Lower leg skin (tissue), 4 donors: ENCODE measurements at regions not wholly inside any gene's neighbourhood (a gene's known extent, or its start where the extent isn't known, plus 50 kb on each side); places are given as distances from the start of the nearest gene placed in this dataset.
"Not testable (repeated sequence)": the region's sequence is repeated elsewhere in the genome, so short reads cannot be mapped to it uniquely, and the experiment has no call there.

Source experiments
- DNase-seq, 2 donors: peaks; one replicate each; pipeline ENCODE4 v3.0.0-alpha.2; 2019; ENCODE audit warnings: low spot score in 2 of 2
- H3K4me3 ChIP-seq: fragments of 200-600 bp; sonication (generic); 2 replicates; pipeline ENCODE4 v1.5.1; 2017; ENCODE audit warnings: mild to moderate bottlenecking, low read depth; ENCODE audit not compliant: poor library complexity, severe bottlenecking
- CTCF ChIP-seq, 3 donors: fragments of 450-650 bp; IDR thresholded peaks; one replicate each; pipeline ENCODE4 v1.5.1; 2016; ENCODE audit warnings: antibody characterized with exemption in 3 of 3, mild to moderate bottlenecking in 3 of 3, moderate library complexity in 2 of 3
- POLR2A ChIP-seq, 2 donors: fragments of 450-650 bp; IDR thresholded peaks; one replicate each; pipeline ENCODE4 v1.6.1; 2016 to 2017; ENCODE audit warnings: antibody characterized with exemption in 2 of 2, mild to moderate bottlenecking in 1 of 2, moderate library complexity in 1 of 2
- WGBS, 2 donors: methylation state at CpG; one replicate each; pipeline ENCODE4 v1.1.5; 2018; 5-methylcytosine and 5-hydroxymethylcytosine counted together
- intact Hi-C: fragments of 100-400 bp; cut with DNase I; formaldehyde crosslinking; loops from one replicate; pipeline ENCODE4 v1.15.0; 2023; ENCODE audit warnings: low total_unique reads

- DNase-seq = no peak
These were observed 241.0 kb upstream of the ACVR2A start for GRCh38 chr2:147603876-147604275.

GRCh38 chr2:147603447-147603846, 241.4 kb upstream of the ACVR2A start:
- TF ChIP-seq CTCF (IDR thresholded peaks at IDR 0.05) = no peak
- no peak for TF ChIP-seq POLR2A (IDR thresholded peaks at IDR 0.05)
- DNase-seq = no peak
- WGBS, 2 donors = 55 to 82% methylated on average over 1 of the region's 1 CpG
- intact Hi-C loops = no loop called here
- H3K4me3 ChIP-seq = no peak overlapping the region

More at GRCh38 chr2:147603876-147604275, 241.0 kb upstream of the ACVR2A start:
- H3K4me3 ChIP-seq = no peak overlapping the region
- intact Hi-C loops = no loop called here
- no peak for TF ChIP-seq POLR2A (IDR thresholded peaks at IDR 0.05)
- no peak for TF ChIP-seq CTCF (IDR thresholded peaks at IDR 0.05)
- 65 to 80% methylated on average over 3 of the region's 3 CpGs for WGBS, 2 donors

- H3K4me3 ChIP-seq = no peak overlapping the region
- WGBS, 2 donors = 67 to 74% methylated on average over 5 of the region's 5 CpGs
- no peak for DNase-seq
- intact Hi-C loops = no loop called here
- no peak for TF ChIP-seq POLR2A (IDR thresholded peaks at IDR 0.05)
- TF ChIP-seq CTCF (IDR thresholded peaks at IDR 0.05) = no peak
These were observed 244.2 kb upstream of the ACVR2A start for GRCh38 chr2:147600646-147601045.

GRCh38 chr2:147600223-147600622, 244.6 kb upstream of the ACVR2A start:
- WGBS, 2 donors = 54 to 58% methylated on average over 7 of the region's 7 CpGs
- intact Hi-C loops = no loop called here
- H3K4me3 ChIP-seq = no peak overlapping the region
- TF ChIP-seq CTCF (IDR thresholded peaks at IDR 0.05) (no peak), POLR2A (IDR thresholded peaks at IDR 0.05) (no peak)
- DNase-seq = no peak

- TF ChIP-seq CTCF (IDR thresholded peaks at IDR 0.05) (no peak), POLR2A (IDR thresholded peaks at IDR 0.05) (no peak)
- DNase-seq = peak in 1 of 2 donors; percentile 24
- 42 to 47% methylated on average over 4 of the region's 4 CpGs for WGBS, 2 donors
- intact Hi-C loops = no loop called here
- no peak overlapping the region for H3K4me3 ChIP-seq
These were observed 249.6 kb upstream of the ACVR2A start for GRCh38 chr2:147595200-147595599.

GRCh38 chr2:147594038-147594437, 250.8 kb upstream of the ACVR2A start:
- no peak overlapping the region for H3K4me3 ChIP-seq
- intact Hi-C loops = no loop called here
- no peak for DNase-seq
- TF ChIP-seq CTCF (IDR thresholded peaks at IDR 0.05) (no peak), POLR2A (IDR thresholded peaks at IDR 0.05) (no peak)
- 57 to 77% methylated on average over 3 of the region's 3 CpGs for WGBS, 2 donors

- WGBS, 2 donors = 89 to 94% methylated on average over 2 of the region's 2 CpGs
- DNase-seq, intact Hi-C loops, H3K4me3 ChIP-seq: not testable (repeated sequence)
These were observed 252.0 kb upstream of the ACVR2A start for GRCh38 chr2:147592784-147593183.
